Activated CD8-positive, alpha-beta T cell treated with anti-CD3 and anti-CD28 coated beads for 36 hours (primary cell): ENCODE measurements at regions not wholly inside any gene's neighbourhood (a gene's known extent, or its start where the extent isn't known, plus 50 kb on each side); places are given as distances from the start of the nearest gene placed in this dataset.

Source experiments
- ATAC-seq: fragments of 200-7000 bp; cut with Tn5 transposase; one replicate; pipeline ENCODE4 v1.10.0; 2021; ENCODE audit warnings: mild to moderate bottlenecking, moderate library complexity
- CTCF ChIA-PET: fragments of 350-600 bp; sonication (Branson Sonifier 250); formaldehyde crosslinking; loops from one replicate; lab custom pipeline; 2021; ENCODE audit warnings: antibody characterized with exemption; lab: Charles Lee
- POLR2A ChIA-PET: fragments of 350-600 bp; sonication (Branson Sonifier 250); formaldehyde crosslinking; loops from one replicate; lab custom pipeline; 2021; ENCODE audit warnings: antibody characterized with exemption; lab: Charles Lee
- DNase-seq: peaks from one replicate; pipeline ENCODE4 v3.0.0-alpha.2; 2020
- H3K27ac Mint-ChIP-seq: one replicate; pipeline ENCODE4 v1.8.0; 2021; ENCODE audit warnings: mild to moderate bottlenecking, mixed read lengths
- H3K27me3 Mint-ChIP-seq: one replicate; pipeline ENCODE4 v1.8.0; 2021; ENCODE audit warnings: mixed read lengths
- H3K36me3 Mint-ChIP-seq: one replicate; pipeline ENCODE4 v1.8.0; 2021; ENCODE audit warnings: low read depth, mixed read lengths
- H3K4me1 Mint-ChIP-seq: one replicate; pipeline ENCODE4 v1.8.0; 2021; ENCODE audit warnings: low read depth, mixed read lengths
- H3K4me3 Mint-ChIP-seq: one replicate; pipeline ENCODE4 v1.8.0; 2021; ENCODE audit warnings: mild to moderate bottlenecking, moderate library complexity, mixed read lengths
- H3K9me3 Mint-ChIP-seq: one replicate; pipeline ENCODE4 v1.8.0; 2021; ENCODE audit warnings: mixed read lengths
- CTCF ChIP-seq: fragments of 200-600 bp; IDR thresholded peaks from one replicate; pipeline ENCODE4 v1.8.0; 2022; ENCODE audit warnings: antibody characterized with exemption, mild to moderate bottlenecking
- intact Hi-C: fragments of 100-400 bp; cut with micrococcal nuclease; formaldehyde crosslinking; loops from one replicate; pipeline ENCODE4 v1.10.0; 2022

GRCh38 chr6:141133836-141134235 lies 998.9 kb upstream of the GJE1 start:
- Mint-ChIP-seq H3K9me3 (no peaks in the 10 kb centered on the region), H3K27ac (no peak overlapping the region), H3K4me1 (no peaks in the 10 kb centered on the region), H3K36me3 (no peaks in the 10 kb centered on the region), H3K4me3 (no peak overlapping the region), H3K27me3 (no peaks in the 10 kb centered on the region)
- ATAC-seq (no peak), DNase-seq (no peak)
- POLR2A ChIA-PET: no interaction called here
- intact Hi-C loops: no loop called here
- CTCF ChIA-PET: no interaction called here
- no peak for TF ChIP-seq CTCF

DNA sequence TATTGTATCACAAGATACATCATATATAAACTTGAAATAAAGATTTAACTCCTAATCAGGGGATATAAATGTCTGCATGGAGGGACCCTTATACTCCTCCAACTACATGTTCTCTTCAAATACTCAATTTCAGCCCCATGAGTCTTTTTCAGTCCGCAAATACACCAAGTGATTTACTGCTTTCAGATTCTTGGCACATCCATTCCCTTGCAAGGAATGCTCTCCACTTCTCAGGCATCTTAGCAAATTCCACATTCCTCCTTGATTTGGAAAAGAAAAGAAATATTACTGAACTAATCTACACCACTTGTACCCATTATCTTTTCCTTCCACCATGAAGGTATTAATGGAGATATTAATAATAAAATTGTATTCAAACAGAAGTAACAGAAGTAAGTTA lies 999.4 kb upstream of the GJE1 start:
- intact Hi-C loops: no loop called here
- no peak overlapping the region for H3K4me3 Mint-ChIP-seq
- no peaks in the 10 kb centered on the region for H3K4me1 Mint-ChIP-seq
- DNase-seq (no peak), ATAC-seq (no peak)
- no peak overlapping the region for H3K27ac Mint-ChIP-seq
- no peaks in the 10 kb centered on the region for H3K9me3 Mint-ChIP-seq
- no peaks in the 10 kb centered on the region for H3K27me3 Mint-ChIP-seq
- no peaks in the 10 kb centered on the region for H3K36me3 Mint-ChIP-seq
- TF ChIP-seq CTCF: no peak
- CTCF ChIA-PET: no interaction called here
- POLR2A ChIA-PET: no interaction called here

DNA sequence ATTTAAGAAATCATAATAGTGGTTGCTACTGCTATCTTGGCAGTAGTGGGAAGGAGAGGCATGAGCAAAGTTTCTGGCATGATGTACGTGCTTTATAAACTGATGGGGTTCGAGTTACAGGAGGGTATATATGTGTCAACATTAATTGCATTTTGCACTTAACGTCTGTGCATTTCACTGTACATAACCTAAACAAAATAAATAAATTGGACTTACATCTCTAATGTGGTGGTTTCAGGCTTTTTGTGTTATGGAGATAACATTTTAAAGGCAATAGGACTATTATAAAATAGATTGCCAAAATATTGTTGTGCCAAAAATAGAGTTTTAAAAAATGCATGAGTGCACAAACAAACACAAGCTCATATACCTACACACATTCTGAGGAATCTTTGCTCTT lies 1001.1 kb upstream of the GJE1 start:
- Mint-ChIP-seq H3K27ac (no peak overlapping the region), H3K4me1 (no peaks in the 10 kb centered on the region), H3K27me3 (no peaks in the 10 kb centered on the region), H3K36me3 (no peaks in the 10 kb centered on the region), H3K9me3 (no peaks in the 10 kb centered on the region), H3K4me3 (no peak overlapping the region)
- DNase-seq (no peak), ATAC-seq (no peak)
- intact Hi-C loops: no loop called here
- ChIA-PET CTCF (no interaction called here), POLR2A (no interaction called here)
- no peak for TF ChIP-seq CTCF

- ChIA-PET POLR2A (no interaction called here), CTCF (no interaction called here)
- intact Hi-C loops: no loop called here
These were observed 1009.2 kb upstream of the GJE1 start for GRCh38 chr6:141123497-141123896.

GRCh38 chr6:141123049-141123448 lies 1009.7 kb upstream of the GJE1 start:
- H3K4me3 Mint-ChIP-seq: no peak overlapping the region
- ChIA-PET POLR2A (no interaction called here), CTCF (no interaction called here)
- H3K27ac Mint-ChIP-seq: no peak overlapping the region
- H3K9me3 Mint-ChIP-seq: no peaks in the 10 kb centered on the region
- no peak for TF ChIP-seq CTCF
- no peaks in the 10 kb centered on the region for H3K4me1 Mint-ChIP-seq
- no peaks in the 10 kb centered on the region for H3K36me3 Mint-ChIP-seq
- intact Hi-C loops: no loop called here
- no peak for ATAC-seq
- H3K27me3 Mint-ChIP-seq: peaks cover 1% of the 10 kb centered on the region
- no peak for DNase-seq

More at GRCh38 chr6:141123497-141123896, 1009.2 kb upstream of the GJE1 start:
- Mint-ChIP-seq H3K27ac (no peak overlapping the region), H3K36me3 (no peaks in the 10 kb centered on the region), H3K27me3 (peaks cover 1% of the 10 kb centered on the region), H3K9me3 (no peaks in the 10 kb centered on the region), H3K4me3 (no peak overlapping the region), H3K4me1 (no peaks in the 10 kb centered on the region)
- DNase-seq (no peak), ATAC-seq (no peak)
- TF ChIP-seq CTCF: no peak
